ENCODE measurements at regions not wholly inside any gene's neighbourhood (a gene's known extent, or its start where the extent isn't known, plus 50 kb on each side); places are given as distances from the start of the nearest gene placed in this dataset.

DNA sequence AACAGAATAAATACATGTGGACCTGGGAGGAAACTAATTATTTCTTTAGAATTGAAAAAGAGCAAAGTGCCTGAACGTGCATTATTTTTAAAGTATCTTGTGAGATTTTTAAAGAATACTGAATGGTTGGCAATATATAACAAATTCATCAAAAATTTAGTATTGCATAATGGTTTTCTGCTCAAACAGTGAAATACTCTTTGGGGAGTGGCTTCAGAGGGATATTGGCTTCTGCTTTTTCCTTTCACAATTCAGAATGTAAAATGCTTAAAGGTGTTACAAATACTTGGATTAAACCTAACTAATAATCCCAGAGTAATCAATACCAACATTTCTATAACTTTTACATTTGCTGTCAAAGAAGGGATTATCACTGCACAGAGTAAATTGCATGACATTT is 379.3 kb upstream of the CHD1 start:
- Histone ChIP-seq H3K4me3 (no peak overlapping the region), H3K4me1 (no peaks in the 10 kb centered on the region), H3K36me3 (no peaks in the 10 kb centered on the region), H3K27me3 (no peaks in the 10 kb centered on the region), H3K27ac (no peak overlapping the region), H3K9me3 (no peaks in the 10 kb centered on the region)
- intact Hi-C loops (cut with DNase I) = no loop called here
- TF ChIP-seq CTCF (IDR thresholded peaks at IDR 0.05) = no peak
- no peak for DNase-seq
- ATAC-seq = no peak

DNA sequence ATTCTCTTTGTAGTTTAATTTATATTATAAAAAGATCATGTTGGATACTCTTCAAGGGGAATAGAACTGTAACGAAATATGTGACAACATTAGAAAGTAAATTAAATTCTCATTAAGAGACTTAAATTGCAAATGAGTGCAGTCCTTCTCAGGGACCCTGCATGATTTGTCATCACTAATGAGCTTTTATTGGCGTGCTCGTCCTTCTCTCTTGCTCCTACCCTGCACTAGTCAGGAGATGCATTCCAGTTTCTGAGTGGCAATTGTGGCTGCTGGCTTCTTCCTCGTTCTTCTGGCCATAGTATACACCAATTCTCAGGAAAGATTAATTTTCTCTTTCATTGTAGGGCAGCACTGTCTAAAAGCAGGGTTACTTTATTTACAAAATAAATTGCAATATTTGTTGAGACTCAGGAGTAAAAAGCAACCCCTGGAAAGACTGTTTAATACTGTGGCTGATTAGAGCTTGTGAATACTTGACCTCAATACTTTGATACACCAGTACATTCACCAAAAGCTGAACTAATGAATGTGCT is 376.3 kb upstream of the CHD1 start:
- no peak overlapping the region for H3K27ac ChIP-seq
- H3K4me1 ChIP-seq = no peaks in the 10 kb centered on the region
- no peak for TF ChIP-seq CTCF (IDR thresholded peaks at IDR 0.05)
- no peak for ATAC-seq
- intact Hi-C loops (cut with DNase I) = no loop called here
- H3K9me3 ChIP-seq = no peaks in the 10 kb centered on the region
- DNase-seq = no peak
- H3K36me3 ChIP-seq = no peaks in the 10 kb centered on the region
- no peaks in the 10 kb centered on the region for H3K27me3 ChIP-seq
- H3K4me3 ChIP-seq = no peak overlapping the region

GRCh38 chr5:99285606-99286005 is 356.8 kb upstream of the CHD1 start:
- no peaks in the 10 kb centered on the region for H3K36me3 ChIP-seq
- no peaks in the 10 kb centered on the region for H3K4me1 ChIP-seq
- TF ChIP-seq CTCF (IDR thresholded peaks at IDR 0.05) = no peak
- ATAC-seq (no peak), DNase-seq (no peak)
- no peaks in the 10 kb centered on the region for H3K27me3 ChIP-seq
- H3K27ac ChIP-seq = no peak overlapping the region
- no peaks in the 10 kb centered on the region for H3K9me3 ChIP-seq
- intact Hi-C loops (cut with DNase I) = no loop called here
- no peak overlapping the region for H3K4me3 ChIP-seq

GRCh38 chr5:99275128-99275527 is 346.3 kb upstream of the CHD1 start:
- Histone ChIP-seq H3K27ac (no peak overlapping the region), H3K4me3 (no peak overlapping the region), H3K27me3 (no peaks in the 10 kb centered on the region), H3K9me3 (no peaks in the 10 kb centered on the region), H3K4me1 (no peaks in the 10 kb centered on the region), H3K36me3 (no peaks in the 10 kb centered on the region)
- no peak for TF ChIP-seq CTCF (IDR thresholded peaks at IDR 0.05)
- ATAC-seq (no peak), DNase-seq (no peak)
- intact Hi-C loops (cut with DNase I) = no loop called here

- H3K4me3 ChIP-seq = no peak overlapping the region
- no peaks in the 10 kb centered on the region for H3K36me3 ChIP-seq
- H3K27me3 ChIP-seq = no peaks in the 10 kb centered on the region
- ATAC-seq (no peak), DNase-seq (no peak)
- TF ChIP-seq CTCF (IDR thresholded peaks at IDR 0.05) = no peak
- H3K27ac ChIP-seq = no peak overlapping the region
- intact Hi-C loops (cut with DNase I) = no loop called here
- H3K4me1 ChIP-seq = no peaks in the 10 kb centered on the region
- H3K9me3 ChIP-seq = no peaks in the 10 kb centered on the region
These were observed 343.8 kb upstream of the CHD1 start for GRCh38 chr5:99272576-99272975.

DNA sequence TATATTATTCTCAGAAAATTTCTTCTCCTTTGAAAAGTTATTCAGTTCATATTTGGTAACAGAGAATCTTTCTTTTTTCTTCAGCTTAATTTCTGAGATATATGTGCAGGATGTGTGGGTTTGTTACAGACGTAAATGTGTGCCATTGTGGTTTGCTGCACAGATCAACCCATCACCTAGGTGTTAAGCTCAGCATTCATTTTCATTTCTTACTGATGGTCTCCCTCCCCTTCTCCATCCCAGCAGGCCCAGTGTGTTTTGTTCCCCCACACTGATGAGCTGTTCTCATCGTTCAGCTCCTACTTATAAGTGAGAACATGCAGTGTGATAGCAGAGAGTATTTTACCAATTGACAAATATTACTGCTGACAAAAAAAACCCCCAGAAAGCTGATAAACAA is 330.0 kb upstream of the CHD1 start:
- Histone ChIP-seq H3K36me3 (no peaks in the 10 kb centered on the region), H3K27ac (no peak overlapping the region), H3K4me1 (no peaks in the 10 kb centered on the region), H3K27me3 (no peaks in the 10 kb centered on the region), H3K4me3 (no peak overlapping the region), H3K9me3 (no peaks in the 10 kb centered on the region)
- intact Hi-C loops (cut with DNase I) = no loop called here
- TF ChIP-seq CTCF (IDR thresholded peaks at IDR 0.05) = no peak
- DNase-seq (no peak), ATAC-seq (no peak)
